GM23338 (cell line): ENCODE measurements at regions not wholly inside any gene's neighbourhood (a gene's known extent, or its start where the extent isn't known, plus 50 kb on each side); places are given as distances from the start of the nearest gene placed in this dataset.

Experiments used
- ATAC-seq: fragments of 200-7000 bp; cut with Tn5 transposase; 3 replicates; pipeline ENCODE4 v1.9.1; 2020
- DNase-seq: peaks from one replicate; pipeline ENCODE4 v3.0.0-alpha.2; 2015; ENCODE audit warnings: low spot score
- H2AFZ ChIP-seq: fragments of 200-600 bp; sonication (generic); 2 replicates; pipeline ENCODE4 v1.8.0; 2016; ENCODE audit warnings: antibody characterized with exemption, mild to moderate bottlenecking, moderate library complexity
- H3F3A ChIP-seq: fragments of 200-600 bp; sonication (generic); replicated peaks from 2 replicates; pipeline ENCODE4 v1.8.0; 2017; ENCODE audit warnings: antibody characterized with exemption, mixed run types, low read depth
- H3K27ac ChIP-seq: fragments of 200-600 bp; sonication (generic); 2 replicates; pipeline ENCODE4 v1.6.1; 2016; ENCODE audit warnings: low read depth
- H3K27me3 ChIP-seq: fragments of 200-600 bp; sonication (generic); 2 replicates; pipeline ENCODE4 v1.8.0; 2016; ENCODE audit warnings: mild to moderate bottlenecking, mixed run types, moderate library complexity; ENCODE audit not compliant: insufficient read depth
- H3K36me3 ChIP-seq: fragments of 200-600 bp; sonication (generic); 2 replicates; pipeline ENCODE4 v1.8.0; 2016; ENCODE audit warnings: mild to moderate bottlenecking; ENCODE audit not compliant: insufficient read depth
- H3K4me1 ChIP-seq: fragments of 200-600 bp; sonication (generic); 2 replicates; pipeline ENCODE4 v1.8.0; 2016; ENCODE audit warnings: mild to moderate bottlenecking, moderate library complexity; ENCODE audit not compliant: insufficient read depth
- H3K4me2 ChIP-seq: fragments of 200-600 bp; sonication (generic); 2 replicates; pipeline ENCODE4 v1.7.1; 2017; ENCODE audit warnings: mixed run types
- H3K4me3 ChIP-seq: fragments of 200-600 bp; sonication (generic); 2 replicates; pipeline ENCODE4 v1.6.1; 2016; ENCODE audit warnings: mixed run types
- H3K79me2 ChIP-seq: fragments of 200-600 bp; sonication (generic); replicated peaks from 2 replicates; pipeline ENCODE4 v1.8.0; 2017; ENCODE audit warnings: mild to moderate bottlenecking; ENCODE audit not compliant: insufficient read depth
- H3K9me2 ChIP-seq: fragments of 200-600 bp; sonication (generic); 2 replicates; pipeline ENCODE4 v1.8.0; 2017; ENCODE audit not compliant: insufficient read depth
- H4K20me1 ChIP-seq: fragments of 200-600 bp; sonication (generic); replicated peaks from 2 replicates; pipeline ENCODE4 v1.8.0; 2017; ENCODE audit warnings: mild to moderate bottlenecking; ENCODE audit not compliant: insufficient read depth
- H3K27ac Mint-ChIP-seq: 2 replicates; pipeline ENCODE4 v1.8.0; 2020; ENCODE audit warnings: inconsistent platforms, mild to moderate bottlenecking, moderate library complexity, mixed read lengths
- H3K27me3 Mint-ChIP-seq: 3 replicates; pipeline ENCODE4 v1.8.0; 2022; ENCODE audit warnings: low read depth, mild to moderate bottlenecking, moderate library complexity, mixed read lengths, inconsistent platforms; ENCODE audit not compliant: insufficient read depth, poor library complexity
- H3K36me3 Mint-ChIP-seq: 3 replicates; pipeline ENCODE4 v1.8.0; 2021; ENCODE audit warnings: low read depth, mild to moderate bottlenecking, inconsistent platforms, moderate library complexity, mixed read lengths
- H3K4me1 Mint-ChIP-seq: 3 replicates; pipeline ENCODE4 v1.8.0; 2020; ENCODE audit warnings: mild to moderate bottlenecking, inconsistent platforms, mixed read lengths
- H3K4me3 Mint-ChIP-seq: 3 replicates; pipeline ENCODE4 v1.8.0; 2021; ENCODE audit warnings: moderate library complexity, mild to moderate bottlenecking, inconsistent platforms, mixed read lengths
- H3K9me3 Mint-ChIP-seq: 3 replicates; pipeline ENCODE4 v1.8.0; 2020; ENCODE audit warnings: moderate library complexity, mild to moderate bottlenecking, inconsistent platforms, mixed read lengths
- CREB1 ChIP-seq: fragments of 250-450 bp; sonication (Bioruptor Pico); IDR thresholded peaks from 2 replicates; pipeline ENCODE4 v1.5.0; 2020; ENCODE audit warnings: low read depth, mild to moderate bottlenecking, moderate library complexity
- ETS1 ChIP-seq: IDR thresholded peaks from 2 replicates; pipeline ENCODE4 v1.6.1; 2016; ENCODE audit warnings: antibody characterized with exemption
- EZH2 ChIP-seq: fragments of 200-600 bp; sonication (generic); IDR thresholded peaks from one replicate; pipeline ENCODE4 v1.8.0; 2017; ENCODE audit warnings: antibody characterized with exemption, mild to moderate bottlenecking, low read depth; ENCODE audit not compliant: unreplicated experiment
- EZH2phosphoT487 ChIP-seq: fragments of 200-600 bp; sonication (generic); IDR thresholded peaks from one replicate; pipeline ENCODE4 v1.8.1; 2018; ENCODE audit warnings: antibody characterized with exemption; ENCODE audit not compliant: unreplicated experiment
- JUNB ChIP-seq: IDR thresholded peaks from one replicate; pipeline ENCODE4 v1.6.1; 2016; ENCODE audit warnings: antibody characterized with exemption; ENCODE audit not compliant: unreplicated experiment
- REST ChIP-seq: IDR thresholded peaks from one replicate; pipeline ENCODE4 v1.6.1; 2018; ENCODE audit warnings: antibody characterized with exemption; ENCODE audit not compliant: unreplicated experiment
- STAT1 ChIP-seq: IDR thresholded peaks from one replicate; pipeline ENCODE4 v1.6.1; 2016; ENCODE audit warnings: antibody characterized with exemption; ENCODE audit not compliant: unreplicated experiment
- ZNF114 ChIP-seq: fragments of 250-450 bp; sonication (Bioruptor Pico); IDR thresholded peaks from 2 replicates; pipeline ENCODE4 v1.5.0; 2020; ENCODE audit warnings: mild to moderate bottlenecking, moderate library complexity
- ZNF331 ChIP-seq: fragments of 250-450 bp; sonication (Bioruptor Pico); IDR thresholded peaks from 2 replicates; pipeline ENCODE4 v1.5.0; 2020; ENCODE audit warnings: low read depth, mild to moderate bottlenecking, moderate library complexity
- TF ChIP-seq, protein P1 (sequence below): fragments of 250-450 bp; sonication (Bioruptor Pico); IDR thresholded peaks from 2 replicates; pipeline ENCODE4 v1.5.0; 2020; ENCODE audit warnings: mild to moderate bottlenecking, moderate library complexity
- TF ChIP-seq, protein P2 (sequence below), 2 experiments: fragments of 200-600 bp in 1 of 2; sonication (generic) in 1 of 2; conservative IDR thresholded peaks; 2 replicates each; pipeline versions ENCODE4 v1.5.1 to v1.6.1; 2016 to 2017; ENCODE audit warnings: antibody characterized with exemption in 2 of 2, low read depth in 2 of 2, mild to moderate bottlenecking in 2 of 2, moderate library complexity in 1 of 2

DNA sequence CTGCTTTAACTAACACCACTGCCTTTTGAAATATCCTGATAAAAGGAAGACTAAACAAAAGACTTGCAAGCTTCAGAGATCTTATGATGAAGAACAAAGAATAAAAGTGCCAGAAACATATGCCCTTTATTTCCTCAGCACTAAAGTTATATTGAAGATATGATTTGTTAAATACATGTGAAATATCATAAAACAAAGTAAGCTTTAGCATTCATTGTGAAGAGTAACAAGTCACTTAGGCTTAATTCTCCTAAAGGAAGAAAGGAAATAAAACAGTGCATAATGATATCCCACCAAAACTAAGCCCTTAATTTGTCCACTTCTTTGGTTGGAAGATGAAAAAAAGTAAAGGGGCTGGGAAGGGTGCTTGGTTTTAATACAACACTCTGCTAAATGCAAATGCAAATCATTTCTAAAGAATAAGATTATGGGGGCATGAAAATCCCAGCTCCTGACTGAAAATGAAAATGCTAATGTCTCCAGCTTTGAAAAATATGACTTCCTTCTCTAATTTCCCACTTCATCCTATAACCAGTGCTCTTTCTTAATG lies 227.2 kb downstream of the FAT4 start (continued):
- TF ChIP-seq REST = no peak
- TF ChIP-seq ETS1 = no peak
- no peak for TF ChIP-seq ZNF114
- no peak for TF ChIP-seq JUNB
- TF ChIP-seq CREB1 (CRISPR knock-in tag) = no peak
- TF ChIP-seq EZH2phosphoT487 = no peak

DNA sequence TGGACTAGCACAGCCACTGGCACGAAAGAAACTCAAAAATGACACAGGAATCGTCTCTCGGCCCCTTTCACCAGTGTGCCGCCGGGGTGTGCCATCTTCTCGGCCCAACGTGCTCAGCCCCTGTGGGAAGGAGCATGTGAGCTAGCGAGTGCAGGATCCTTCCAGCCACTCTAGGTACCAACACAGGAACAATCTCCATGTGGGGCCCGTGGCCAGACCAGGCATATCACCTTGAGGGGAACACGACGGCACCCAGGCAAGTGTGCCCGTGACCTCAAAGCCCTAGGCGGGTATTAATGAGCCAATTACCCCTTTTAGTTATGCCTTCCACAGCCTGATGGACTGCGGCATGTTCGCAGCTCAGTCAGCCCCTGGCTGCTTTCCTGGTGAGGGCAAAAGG lies 231.5 kb downstream of the FAT4 start:
- H3K4me1 Mint-ChIP-seq = no peaks in the 10 kb centered on the region
- Histone ChIP-seq H2AFZ (no peak overlapping the region), H3K36me3 (no peaks in the 10 kb centered on the region), H3K4me1 (no peaks in the 10 kb centered on the region), H3K79me2 (no peaks in the 10 kb centered on the region), H4K20me1 (no peaks in the 10 kb centered on the region), H3K4me2 (no peak overlapping the region), H3F3A (no peaks in the 10 kb centered on the region), H3K9me2 (peaks cover 7% of the 10 kb centered on the region; the same call in 1 of the 2 replicates), H3K4me3 (no peak overlapping the region), H3K27ac (no peak overlapping the region), H3K27me3 (no peaks in the 10 kb centered on the region)
- H3K9me3 Mint-ChIP-seq = peaks cover 8% of the 10 kb centered on the region
- no peak overlapping the region for H3K4me3 Mint-ChIP-seq
- TF ChIP-seq, protein P1, sequence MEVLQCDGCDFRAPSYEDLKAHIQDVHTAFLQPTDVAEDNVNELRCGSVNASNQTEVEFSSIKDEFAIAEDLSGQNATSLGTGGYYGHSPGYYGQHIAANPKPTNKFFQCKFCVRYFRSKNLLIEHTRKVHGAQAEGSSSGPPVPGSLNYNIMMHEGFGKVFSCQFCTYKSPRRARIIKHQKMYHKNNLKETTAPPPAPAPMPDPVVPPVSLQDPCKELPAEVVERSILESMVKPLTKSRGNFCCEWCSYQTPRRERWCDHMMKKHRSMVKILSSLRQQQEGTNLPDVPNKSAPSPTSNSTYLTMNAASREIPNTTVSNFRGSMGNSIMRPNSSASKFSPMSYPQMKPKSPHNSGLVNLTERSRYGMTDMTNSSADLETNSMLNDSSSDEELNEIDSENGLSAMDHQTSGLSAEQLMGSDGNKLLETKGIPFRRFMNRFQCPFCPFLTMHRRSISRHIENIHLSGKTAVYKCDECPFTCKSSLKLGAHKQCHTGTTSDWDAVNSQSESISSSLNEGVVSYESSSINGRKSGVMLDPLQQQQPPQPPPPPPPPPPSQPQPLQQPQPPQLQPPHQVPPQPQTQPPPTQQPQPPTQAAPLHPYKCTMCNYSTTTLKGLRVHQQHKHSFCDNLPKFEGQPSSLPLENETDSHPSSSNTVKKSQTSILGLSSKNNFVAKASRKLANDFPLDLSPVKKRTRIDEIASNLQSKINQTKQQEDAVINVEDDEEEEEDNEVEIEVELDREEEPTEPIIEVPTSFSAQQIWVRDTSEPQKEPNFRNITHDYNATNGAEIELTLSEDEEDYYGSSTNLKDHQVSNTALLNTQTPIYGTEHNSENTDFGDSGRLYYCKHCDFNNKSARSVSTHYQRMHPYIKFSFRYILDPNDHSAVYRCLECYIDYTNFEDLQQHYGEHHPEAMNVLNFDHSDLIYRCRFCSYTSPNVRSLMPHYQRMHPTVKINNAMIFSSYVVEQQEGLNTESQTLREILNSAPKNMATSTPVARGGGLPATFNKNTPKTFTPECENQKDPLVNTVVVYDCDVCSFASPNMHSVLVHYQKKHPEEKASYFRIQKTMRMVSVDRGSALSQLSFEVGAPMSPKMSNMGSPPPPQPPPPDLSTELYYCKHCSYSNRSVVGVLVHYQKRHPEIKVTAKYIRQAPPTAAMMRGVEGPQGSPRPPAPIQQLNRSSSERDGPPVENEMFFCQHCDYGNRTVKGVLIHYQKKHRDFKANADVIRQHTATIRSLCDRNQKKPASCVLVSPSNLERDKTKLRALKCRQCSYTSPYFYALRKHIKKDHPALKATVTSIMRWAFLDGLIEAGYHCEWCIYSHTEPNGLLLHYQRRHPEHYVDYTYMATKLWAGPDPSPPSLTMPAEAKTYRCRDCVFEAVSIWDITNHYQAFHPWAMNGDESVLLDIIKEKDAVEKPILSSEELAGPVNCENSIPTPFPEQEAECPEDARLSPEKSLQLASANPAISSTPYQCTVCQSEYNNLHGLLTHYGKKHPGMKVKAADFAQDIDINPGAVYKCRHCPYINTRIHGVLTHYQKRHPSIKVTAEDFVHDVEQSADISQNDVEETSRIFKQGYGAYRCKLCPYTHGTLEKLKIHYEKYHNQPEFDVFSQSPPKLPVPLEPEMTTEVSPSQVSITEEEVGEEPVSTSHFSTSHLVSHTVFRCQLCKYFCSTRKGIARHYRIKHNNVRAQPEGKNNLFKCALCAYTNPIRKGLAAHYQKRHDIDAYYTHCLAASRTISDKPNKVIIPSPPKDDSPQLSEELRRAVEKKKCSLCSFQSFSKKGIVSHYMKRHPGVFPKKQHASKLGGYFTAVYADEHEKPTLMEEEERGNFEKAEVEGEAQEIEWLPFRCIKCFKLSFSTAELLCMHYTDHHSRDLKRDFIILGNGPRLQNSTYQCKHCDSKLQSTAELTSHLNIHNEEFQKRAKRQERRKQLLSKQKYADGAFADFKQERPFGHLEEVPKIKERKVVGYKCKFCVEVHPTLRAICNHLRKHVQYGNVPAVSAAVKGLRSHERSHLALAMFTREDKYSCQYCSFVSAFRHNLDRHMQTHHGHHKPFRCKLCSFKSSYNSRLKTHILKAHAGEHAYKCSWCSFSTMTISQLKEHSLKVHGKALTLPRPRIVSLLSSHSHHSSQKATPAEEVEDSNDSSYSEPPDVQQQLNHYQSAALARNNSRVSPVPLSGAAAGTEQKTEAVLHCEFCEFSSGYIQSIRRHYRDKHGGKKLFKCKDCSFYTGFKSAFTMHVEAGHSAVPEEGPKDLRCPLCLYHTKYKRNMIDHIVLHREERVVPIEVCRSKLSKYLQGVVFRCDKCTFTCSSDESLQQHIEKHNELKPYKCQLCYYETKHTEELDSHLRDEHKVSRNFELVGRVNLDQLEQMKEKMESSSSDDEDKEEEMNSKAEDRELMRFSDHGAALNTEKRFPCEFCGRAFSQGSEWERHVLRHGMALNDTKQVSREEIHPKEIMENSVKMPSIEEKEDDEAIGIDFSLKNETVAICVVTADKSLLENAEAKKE (CRISPR knock-in tag) = no peak
- TF ChIP-seq ZNF331 (no peak), EZH2 (no peak), JUNB (no peak), EZH2phosphoT487 (no peak), STAT1 (no peak), ETS1 (no peak)
- TF ChIP-seq, protein P2, sequence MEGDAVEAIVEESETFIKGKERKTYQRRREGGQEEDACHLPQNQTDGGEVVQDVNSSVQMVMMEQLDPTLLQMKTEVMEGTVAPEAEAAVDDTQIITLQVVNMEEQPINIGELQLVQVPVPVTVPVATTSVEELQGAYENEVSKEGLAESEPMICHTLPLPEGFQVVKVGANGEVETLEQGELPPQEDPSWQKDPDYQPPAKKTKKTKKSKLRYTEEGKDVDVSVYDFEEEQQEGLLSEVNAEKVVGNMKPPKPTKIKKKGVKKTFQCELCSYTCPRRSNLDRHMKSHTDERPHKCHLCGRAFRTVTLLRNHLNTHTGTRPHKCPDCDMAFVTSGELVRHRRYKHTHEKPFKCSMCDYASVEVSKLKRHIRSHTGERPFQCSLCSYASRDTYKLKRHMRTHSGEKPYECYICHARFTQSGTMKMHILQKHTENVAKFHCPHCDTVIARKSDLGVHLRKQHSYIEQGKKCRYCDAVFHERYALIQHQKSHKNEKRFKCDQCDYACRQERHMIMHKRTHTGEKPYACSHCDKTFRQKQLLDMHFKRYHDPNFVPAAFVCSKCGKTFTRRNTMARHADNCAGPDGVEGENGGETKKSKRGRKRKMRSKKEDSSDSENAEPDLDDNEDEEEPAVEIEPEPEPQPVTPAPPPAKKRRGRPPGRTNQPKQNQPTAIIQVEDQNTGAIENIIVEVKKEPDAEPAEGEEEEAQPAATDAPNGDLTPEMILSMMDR (conservative IDR thresholded peaks at IDR 0.05; ENCODE audit: low read depth in 2 of 2) = no peak
- no peak for ATAC-seq
- no peak overlapping the region for H3K27ac Mint-ChIP-seq
- no peak for DNase-seq
- H3K36me3 Mint-ChIP-seq = peaks cover 8% of the 10 kb centered on the region; the same call in 2 of the 3 replicates
- peaks cover 2% of the 10 kb centered on the region for H3K27me3 Mint-ChIP-seq
